K562 (cell line): ENCODE measurements at regions not wholly inside any gene's neighbourhood (a gene's known extent, or its start where the extent isn't known, plus 50 kb on each side); places are given as distances from the start of the nearest gene placed in this dataset.

ENCODE experiments used
- ATAC-seq: fragments of 200-7000 bp; cut with Tn5 transposase; 3 replicates; pipeline ENCODE4 v1.9.1; 2020; ENCODE audit warnings: moderate library complexity
- BruUV-seq: library from RNA; stranded (reverse); fragments of 400-500 nt; replicated peaks from 2 replicates; lab custom pipeline; 2021; lab: Mats Ljungman, UMichigan
- CTCF ChIA-PET: fragments of 300-600 bp; formaldehyde crosslinking; extraction: SDS; loops from one replicate; lab custom pipeline; 2021; ENCODE audit warnings: low intra/inter-chr PET ratio; lab: Yijun Ruan, JAX
- POLR2A ChIA-PET: fragments of 300-600, 350-650 bp; sonication (Branson Sonifier 250); formaldehyde crosslinking; extraction: SDS; loops from one replicate; lab custom pipeline; 2021; ENCODE audit warnings: antibody characterized with exemption, inconsistent platforms; lab: Yijun Ruan, JAX
- DNase-seq, 4 experiments: peaks; one replicate each; pipeline versions ENCODE4 v3.0.0 to v3.0.0-alpha.2; 2011 to 2018; ENCODE audit warnings: low spot score in 3 of 4, mixed read lengths in 3 of 4; ENCODE audit errors: extremely low read depth in 1 of 4
- FAIRE-seq: peaks from 2 replicates; lab custom pipeline; 2011; peaks lifted over from hg19 to GRCh38; lab: Jason Lieb, UNC
- H2AFZ ChIP-seq: 2 replicates; pipeline ENCODE4 v1.6.0; 2011; ENCODE audit warnings: low read depth, low read length, control low read depth, inconsistent platforms
- H3K27ac ChIP-seq: fragments of 200-600 bp; 3 replicates; pipeline ENCODE4 v1.8.0; 2011; ENCODE audit warnings: low read depth, mild to moderate bottlenecking, control low read depth, inconsistent platforms, low read length, moderate library complexity, mixed read lengths; ENCODE audit errors: extremely low read depth
- H3K27me3 ChIP-seq, 2 experiments: fragments of 300-600 bp in 1 of 2; 2 replicates in 1 of 2; 3 replicates in 1 of 2; pipeline versions ENCODE4 v1.6.0 to v1.8.0; 2011; ENCODE audit warnings: inconsistent platforms in 2 of 2, low read length in 2 of 2, mild to moderate bottlenecking in 1 of 2, mixed read lengths in 1 of 2, moderate library complexity in 1 of 2; ENCODE audit not compliant: control insufficient read depth in 2 of 2, insufficient read depth in 2 of 2
- H3K36me3 ChIP-seq: fragments of 300-600 bp; 3 replicates; pipeline ENCODE4 v1.8.0; 2011; ENCODE audit warnings: mild to moderate bottlenecking, low read length, inconsistent platforms; ENCODE audit not compliant: control insufficient read depth, insufficient read depth
- H3K4me1 ChIP-seq, 2 experiments: fragments of 200-600 bp in 1 of 2; replicated peaks in 1 of 2; 2 replicates in 1 of 2; 3 replicates in 1 of 2; pipeline versions ENCODE4 v1.5.1 to v1.8.0; 2011; ENCODE audit warnings: inconsistent platforms in 2 of 2, low read length in 2 of 2, mild to moderate bottlenecking in 1 of 2, mixed read lengths in 1 of 2, moderate library complexity in 1 of 2; ENCODE audit not compliant: control insufficient read depth in 2 of 2, insufficient read depth in 2 of 2
- H3K4me2 ChIP-seq: 2 replicates; pipeline ENCODE4 v1.6.1; 2011; ENCODE audit warnings: low read length, control low read depth, inconsistent platforms, mixed read lengths; ENCODE audit not compliant: insufficient read depth
- H3K4me3 ChIP-seq: fragments of 200-600 bp; sonication (generic), shearing (Covaris generic); 2 replicates; pipeline ENCODE4 v1.5.1; 2016; ENCODE audit warnings: control low read depth, inconsistent platforms
- H3K79me2 ChIP-seq: fragments of 200-600 bp; 3 replicates; pipeline ENCODE4 v1.8.0; 2011; ENCODE audit warnings: low read length, inconsistent platforms; ENCODE audit not compliant: control insufficient read depth, insufficient read depth
- H3K9ac ChIP-seq, 2 experiments: 2 replicates each; pipeline versions ENCODE4 v1.6.0 to v1.6.1; 2011; ENCODE audit warnings: low read depth in 2 of 2, low read length in 2 of 2, control low read depth in 1 of 2, inconsistent platforms in 1 of 2, mild to moderate bottlenecking in 1 of 2, mixed read lengths in 1 of 2; ENCODE audit not compliant: insufficient read depth in 1 of 2
- H3K9me1 ChIP-seq: one replicate; pipeline ENCODE4 v1.6.0; 2011; ENCODE audit warnings: inconsistent platforms, mild to moderate bottlenecking, low read length, moderate library complexity; ENCODE audit not compliant: control insufficient read depth, insufficient read depth
- H3K9me3 ChIP-seq: replicated peaks from 2 replicates; pipeline ENCODE4 v1.5.1; 2011; ENCODE audit warnings: low read depth, low read length, inconsistent platforms; ENCODE audit not compliant: control insufficient read depth, insufficient read depth
- H4K20me1 ChIP-seq: replicated peaks from 2 replicates; pipeline ENCODE4 v1.6.1; 2011; ENCODE audit warnings: low read length, inconsistent platforms, mixed read lengths; ENCODE audit not compliant: control insufficient read depth, insufficient read depth
- GTF2E2 ChIP-seq: fragments of 200-800 bp; sonication (Bioruptor generic); IDR thresholded peaks from 2 replicates; pipeline ENCODE4 v1.6.1; 2016; ENCODE audit warnings: missing genetic modification characterization, missing compliant biosample characterization
- GTF2F1 ChIP-seq: IDR thresholded peaks from 2 replicates; pipeline ENCODE4 v1.6.1; 2011; ENCODE audit warnings: low read depth, low read length, improper control_type of control experiment
- HDAC2 ChIP-seq: fragments of 450-650 bp; IDR thresholded peaks from 2 replicates; pipeline ENCODE4 v1.6.1; 2016; ENCODE audit warnings: mild to moderate bottlenecking
- HDGF ChIP-seq: fragments of 450-650 bp; IDR thresholded peaks from 2 replicates; pipeline ENCODE4 v1.6.1; 2016
- HEY1 ChIP-seq: fragments of 250-450 bp; sonication (Bioruptor Pico); IDR thresholded peaks from 2 replicates; pipeline ENCODE4 v1.5.0; 2020; ENCODE audit warnings: mild to moderate bottlenecking, moderate library complexity, borderline replicate concordance
- MCM3 ChIP-seq: fragments of 450-650 bp; IDR thresholded peaks from 2 replicates; pipeline ENCODE4 v1.6.1; 2016
- NEUROD1 ChIP-seq: fragments of 150-350 bp; IDR thresholded peaks from 2 replicates; pipeline ENCODE4 v1.6.1; 2014; ENCODE audit warnings: borderline replicate concordance, low read length, low read depth; ENCODE audit not compliant: partially characterized antibody
- RCOR1 ChIP-seq, 2 experiments: IDR thresholded peaks; 2 replicates each; pipeline ENCODE4 v1.6.1; 2012; ENCODE audit warnings: low read depth in 2 of 2, low read length in 2 of 2, borderline replicate concordance in 1 of 2, improper control_type of control experiment in 1 of 2
- SMC3 ChIP-seq: conservative IDR thresholded peaks from 2 replicates; pipeline ENCODE4 v1.6.1; 2011; ENCODE audit warnings: low read depth, low read length, improper control_type of control experiment; ENCODE audit not compliant: insufficient read depth
- SNRNP70 ChIP-seq: fragments of 200-400 bp; formaldehyde crosslinking; optimal IDR thresholded peaks from 2 replicates; pipeline ENCODE3; 2017; ENCODE audit warnings: low read depth, low read length
- SPI1 ChIP-seq: IDR thresholded peaks from 2 replicates; pipeline ENCODE4 v1.6.1; 2011; ENCODE audit warnings: low read depth, low read length, control low read depth, borderline replicate concordance
- TCF7 ChIP-seq: sonication (generic); IDR thresholded peaks from 2 replicates; pipeline ENCODE4 v1.6.1; 2016; ENCODE audit warnings: antibody characterized with exemption, borderline replicate concordance
- ZNF134 ChIP-seq: fragments of 250-450 bp; sonication (Bioruptor Pico); conservative IDR thresholded peaks from 2 replicates; pipeline ENCODE4 v1.4.0; 2020
- ZNF143 ChIP-seq: sonication (generic); formaldehyde crosslinking; IDR thresholded peaks from 2 replicates; pipeline ENCODE4 v1.9.0; 2022; ENCODE audit warnings: mild to moderate bottlenecking, missing genetic modification reagents
- ZNF384 ChIP-seq: IDR thresholded peaks from 2 replicates; pipeline ENCODE4 v1.6.1; 2012; ENCODE audit warnings: low read depth, low read length, improper control_type of control experiment
- ZNF408 ChIP-seq: fragments of 250-450 bp; sonication (Bioruptor Pico); IDR thresholded peaks from 2 replicates; pipeline ENCODE4 v1.4.0; 2020; ENCODE audit warnings: low read depth, mild to moderate bottlenecking, moderate library complexity
- ZNF431 ChIP-seq: sonication (generic); formaldehyde crosslinking; IDR thresholded peaks from 2 replicates; pipeline ENCODE4 v1.8.0; 2022; ENCODE audit warnings: mild to moderate bottlenecking, missing genetic modification reagents
- ZNF75A ChIP-seq: fragments of 450-650 bp; formaldehyde crosslinking; IDR thresholded peaks from 2 replicates; pipeline ENCODE4 v1.4.0; 2020; ENCODE audit warnings: mild to moderate bottlenecking
- ZNF780A ChIP-seq: fragments of 250-450 bp; sonication (Bioruptor Pico); IDR thresholded peaks from 2 replicates; pipeline ENCODE4 v1.5.0; 2021; ENCODE audit warnings: mild to moderate bottlenecking
- WGBS: fragments of 100-300 bp; shearing (Covaris generic); methylation state at CpG from one replicate; pipeline ENCODE4 v1.1.6; 2016; ENCODE audit warnings: low coverage, mixed read lengths; ENCODE audit not compliant: insufficient coverage; ENCODE audit errors: missing lambda C conversion rate; 5-methylcytosine and 5-hydroxymethylcytosine counted together
- in situ Hi-C: fragments of 300-500 bp; cut with MboI; formaldehyde crosslinking; loops from 4 replicates; pipeline ENCODE4 v1.15.0; 2018; ENCODE audit warnings: inconsistent platforms, mixed read lengths
- intact Hi-C: fragments of 100-400 bp; cut with micrococcal nuclease; formaldehyde crosslinking; loops from 2 replicates; pipeline ENCODE4 v1.14.2; 2022
- TF ChIP-seq, protein P1 (sequence below), 2 experiments: fragments of 450-650 bp in 1 of 2; IDR thresholded peaks; 2 replicates each; pipeline ENCODE4 v1.6.1; 2011 to 2017; ENCODE audit warnings: low read depth in 2 of 2, antibody characterized with exemption in 1 of 2, borderline replicate concordance in 1 of 2, low read length in 1 of 2, mild to moderate bottlenecking in 1 of 2, mixed read lengths in 1 of 2; ENCODE audit not compliant: control insufficient read depth in 1 of 2

GRCh38 chr5:13316176-13316575 is 628.3 kb downstream of the DNAH5 start:
- H3K9me1 ChIP-seq, result no peaks in the 10 kb centered on the region
- ATAC-seq, result no peak
- no TSS peak for BruUV-seq
- in situ Hi-C loops, result no loop called here
- H3K4me2 ChIP-seq, result no peak overlapping the region
- H3K36me3 ChIP-seq, result no peaks in the 10 kb centered on the region
- ChIA-PET CTCF (interaction anchor here (0.7 kb wide), 1 partner anchor 769 kb away, joined by 4 read pairs; no protein-coding TSS in a partner anchor), POLR2A (interaction anchor here (0.6 kb wide), 1 partner anchor 632 kb away, joined by 3 read pairs; no protein-coding TSS in a partner anchor)
- H3K4me1 ChIP-seq, result no peaks in the 10 kb centered on the region
- H3K79me2 ChIP-seq, result no peaks in the 10 kb centered on the region
- H3K4me3 ChIP-seq, result no peak overlapping the region
- H3K9me3 ChIP-seq, result no peaks in the 10 kb centered on the region
- no peak overlapping the region for H3K9ac ChIP-seq
- H4K20me1 ChIP-seq, result no peaks in the 10 kb centered on the region
- TF ChIP-seq GTF2F1 (no peak), SMC3 (no peak), RCOR1 (IDR thresholded peaks at IDR 0.05; ENCODE audit: borderline replicate concordance in 1 of 2, low read depth in 2 of 2, low read length in 2 of 2) (no peak), GTF2E2 (no peak), MCM3 (no peak), ZNF134 (CRISPR knock-in tag) (no peak), SNRNP70 (no peak), TCF7 (no peak), NEUROD1 (no peak), ZNF431 (no peak), ZNF143 (CRISPR knock-in tag) (no peak), ZNF780A (no peak), HDGF (no peak), SPI1 (no peak), ZNF75A (CRISPR knock-in tag) (no peak), ZNF384 (no peak), HEY1 (CRISPR knock-in tag) (no peak), ZNF408 (CRISPR knock-in tag) (no peak), HDAC2 (no peak)
- TF ChIP-seq, protein P1, sequence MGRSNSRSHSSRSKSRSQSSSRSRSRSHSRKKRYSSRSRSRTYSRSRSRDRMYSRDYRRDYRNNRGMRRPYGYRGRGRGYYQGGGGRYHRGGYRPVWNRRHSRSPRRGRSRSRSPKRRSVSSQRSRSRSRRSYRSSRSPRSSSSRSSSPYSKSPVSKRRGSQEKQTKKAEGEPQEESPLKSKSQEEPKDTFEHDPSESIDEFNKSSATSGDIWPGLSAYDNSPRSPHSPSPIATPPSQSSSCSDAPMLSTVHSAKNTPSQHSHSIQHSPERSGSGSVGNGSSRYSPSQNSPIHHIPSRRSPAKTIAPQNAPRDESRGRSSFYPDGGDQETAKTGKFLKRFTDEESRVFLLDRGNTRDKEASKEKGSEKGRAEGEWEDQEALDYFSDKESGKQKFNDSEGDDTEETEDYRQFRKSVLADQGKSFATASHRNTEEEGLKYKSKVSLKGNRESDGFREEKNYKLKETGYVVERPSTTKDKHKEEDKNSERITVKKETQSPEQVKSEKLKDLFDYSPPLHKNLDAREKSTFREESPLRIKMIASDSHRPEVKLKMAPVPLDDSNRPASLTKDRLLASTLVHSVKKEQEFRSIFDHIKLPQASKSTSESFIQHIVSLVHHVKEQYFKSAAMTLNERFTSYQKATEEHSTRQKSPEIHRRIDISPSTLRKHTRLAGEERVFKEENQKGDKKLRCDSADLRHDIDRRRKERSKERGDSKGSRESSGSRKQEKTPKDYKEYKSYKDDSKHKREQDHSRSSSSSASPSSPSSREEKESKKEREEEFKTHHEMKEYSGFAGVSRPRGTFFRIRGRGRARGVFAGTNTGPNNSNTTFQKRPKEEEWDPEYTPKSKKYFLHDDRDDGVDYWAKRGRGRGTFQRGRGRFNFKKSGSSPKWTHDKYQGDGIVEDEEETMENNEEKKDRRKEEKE (IDR thresholded peaks at IDR 0.05; ENCODE audit: borderline replicate concordance in 1 of 2, control insufficient read depth in 1 of 2, low read depth in 2 of 2, low read length in 1 of 2), result no peak
- no peaks in the 10 kb centered on the region for H3K27me3 ChIP-seq
- no peak for DNase-seq
- intact Hi-C loops, result no loop called here
- 0% methylated on average over 2 of the region's 2 CpGs for WGBS
- H3K27ac ChIP-seq, result no peak overlapping the region
- H2AFZ ChIP-seq, result no peak overlapping the region
- no peak for FAIRE-seq
